D721Med (cell line): ENCODE measurements at regions not wholly inside any gene's neighbourhood (a gene's known extent, or its start where the extent isn't known, plus 50 kb on each side); places are given as distances from the start of the nearest gene placed in this dataset.

Source experiments
- DNase-seq: peaks from one replicate; pipeline ENCODE4 v3.0.0; 2011; ENCODE audit warnings: low spot score; ENCODE audit not compliant: insufficient read length
- FAIRE-seq: peaks from 2 replicates; lab custom pipeline; 2011; peaks lifted over from hg19 to GRCh38; lab: Jason Lieb, UNC
- TF ChIP-seq, protein P1 (sequence below): IDR thresholded peaks from 2 replicates; pipeline ENCODE4 v1.5.1; 2012; ENCODE audit warnings: mild to moderate bottlenecking, control low read depth; ENCODE audit not compliant: insufficient read depth; ENCODE audit errors: missing control alignments

DNA sequence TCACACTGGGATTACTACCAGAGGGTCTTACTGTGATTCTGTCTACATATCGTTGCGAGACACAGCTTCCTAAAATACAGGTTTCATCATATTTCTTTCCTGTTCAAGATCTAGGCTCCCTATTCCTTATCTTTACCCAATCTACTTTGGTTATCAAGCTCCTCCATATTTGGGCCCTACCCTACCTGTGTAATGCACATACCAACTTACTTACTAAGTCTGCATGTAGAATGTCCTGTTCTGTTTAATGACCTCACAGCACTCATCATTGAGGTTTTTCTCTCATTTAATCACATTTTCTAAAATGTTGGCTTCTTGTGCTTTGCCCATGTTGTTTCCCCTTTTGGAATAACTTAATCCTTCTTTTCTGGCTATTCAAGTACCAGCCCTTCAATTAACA lies 551.1 kb downstream of the ZEB2 start:
- no peak for DNase-seq
- FAIRE-seq = no peak
- TF ChIP-seq, protein P1, sequence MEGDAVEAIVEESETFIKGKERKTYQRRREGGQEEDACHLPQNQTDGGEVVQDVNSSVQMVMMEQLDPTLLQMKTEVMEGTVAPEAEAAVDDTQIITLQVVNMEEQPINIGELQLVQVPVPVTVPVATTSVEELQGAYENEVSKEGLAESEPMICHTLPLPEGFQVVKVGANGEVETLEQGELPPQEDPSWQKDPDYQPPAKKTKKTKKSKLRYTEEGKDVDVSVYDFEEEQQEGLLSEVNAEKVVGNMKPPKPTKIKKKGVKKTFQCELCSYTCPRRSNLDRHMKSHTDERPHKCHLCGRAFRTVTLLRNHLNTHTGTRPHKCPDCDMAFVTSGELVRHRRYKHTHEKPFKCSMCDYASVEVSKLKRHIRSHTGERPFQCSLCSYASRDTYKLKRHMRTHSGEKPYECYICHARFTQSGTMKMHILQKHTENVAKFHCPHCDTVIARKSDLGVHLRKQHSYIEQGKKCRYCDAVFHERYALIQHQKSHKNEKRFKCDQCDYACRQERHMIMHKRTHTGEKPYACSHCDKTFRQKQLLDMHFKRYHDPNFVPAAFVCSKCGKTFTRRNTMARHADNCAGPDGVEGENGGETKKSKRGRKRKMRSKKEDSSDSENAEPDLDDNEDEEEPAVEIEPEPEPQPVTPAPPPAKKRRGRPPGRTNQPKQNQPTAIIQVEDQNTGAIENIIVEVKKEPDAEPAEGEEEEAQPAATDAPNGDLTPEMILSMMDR = no peak

DNA sequence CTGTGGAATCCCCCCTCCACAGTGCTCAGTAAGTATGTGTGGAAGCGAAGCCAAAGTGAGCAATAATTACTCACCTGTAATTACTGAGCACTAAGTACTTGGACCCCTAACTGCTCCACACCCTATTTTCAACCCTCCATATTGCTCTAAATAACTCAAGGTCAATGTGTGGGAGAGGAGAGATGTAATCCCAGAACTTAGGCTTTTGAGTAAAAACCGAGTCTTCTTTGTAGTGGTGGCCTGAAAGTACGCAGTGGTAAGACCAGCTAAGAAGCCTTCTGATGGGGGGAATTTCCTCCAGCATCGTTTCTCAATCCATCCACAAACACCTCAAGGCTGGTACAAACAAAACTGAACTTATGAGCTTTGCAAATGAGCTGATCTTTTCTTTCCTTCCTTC lies 551.6 kb downstream of the ZEB2 start:
- DNase-seq (no peak), FAIRE-seq (no peak)
- TF ChIP-seq, protein P1 = no peak

DNA sequence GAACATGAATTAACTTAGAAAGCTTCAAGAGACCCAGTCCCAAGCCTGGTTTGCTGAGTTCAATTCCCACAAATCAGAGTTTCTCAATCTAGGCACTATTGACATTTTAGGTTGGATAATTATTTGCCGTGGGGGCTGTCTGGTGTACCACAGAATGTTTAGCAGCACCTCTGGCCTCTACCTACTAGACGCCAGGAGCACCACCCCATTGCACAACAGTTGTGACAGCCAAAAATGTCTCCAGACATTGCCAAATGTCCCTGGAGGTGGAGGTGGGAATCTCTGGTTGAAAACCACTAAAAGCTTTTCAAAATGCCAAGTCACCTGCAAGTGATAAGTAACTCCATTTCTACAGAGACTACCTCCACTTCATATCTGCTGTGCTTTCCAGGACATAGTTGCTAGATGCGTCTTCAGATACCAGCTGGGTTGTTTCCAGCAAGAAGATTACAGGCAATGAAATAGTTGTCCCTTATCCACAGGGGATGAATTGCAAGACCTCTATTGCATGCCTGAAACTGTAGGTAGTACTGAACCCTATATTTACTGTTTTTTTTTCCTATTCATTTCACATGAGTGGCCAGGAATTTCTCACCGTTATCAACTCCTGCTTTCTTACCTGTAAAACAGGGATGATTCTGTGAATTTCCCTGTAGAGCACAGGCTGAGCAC lies 554.3 kb downstream of the ZEB2 start:
- no peak for FAIRE-seq
- TF ChIP-seq, protein P1 = no peak
- no peak for DNase-seq

DNA sequence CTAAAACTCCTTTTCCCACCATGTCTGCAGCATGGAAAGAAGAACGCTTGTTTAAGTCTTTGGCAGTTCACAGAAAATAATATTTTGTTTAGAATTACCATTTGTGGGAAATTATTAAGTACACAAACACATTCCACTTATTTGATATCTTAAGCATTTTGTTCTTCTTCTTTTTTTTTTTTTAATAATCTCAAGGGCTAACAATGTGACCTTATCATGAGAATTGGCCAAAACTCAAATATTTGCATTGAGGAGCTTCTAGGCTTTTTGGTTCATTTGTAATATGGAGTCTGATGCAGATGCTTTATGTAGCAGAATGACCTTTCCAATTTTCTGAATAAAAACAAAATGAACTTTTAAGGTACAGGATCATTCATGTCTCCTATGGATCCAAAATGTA lies 555.0 kb downstream of the ZEB2 start:
- no peak for DNase-seq
- no peak for FAIRE-seq
- TF ChIP-seq, protein P1 = no peak

DNA sequence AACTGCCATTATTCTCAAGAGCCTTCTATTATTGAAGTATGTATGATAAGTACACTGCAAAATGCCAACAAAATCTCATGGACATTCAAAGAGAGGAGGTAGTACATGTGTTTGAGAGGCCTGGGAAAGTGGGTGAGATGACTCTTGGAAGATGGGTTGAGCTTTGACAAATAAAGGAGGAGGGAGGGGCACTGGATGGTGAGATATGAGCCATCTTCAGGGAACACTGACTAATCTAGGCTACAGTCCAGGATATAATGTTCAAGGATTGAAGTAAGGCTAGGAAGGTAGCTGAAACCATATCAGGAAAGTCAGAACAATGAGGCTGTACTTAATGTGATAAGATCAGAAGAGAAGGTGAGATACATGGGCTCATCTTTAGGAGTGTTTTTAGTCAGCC lies 559.7 kb downstream of the ZEB2 start:
- DNase-seq = no peak
- TF ChIP-seq, protein P1 = no peak
- no peak for FAIRE-seq

DNA sequence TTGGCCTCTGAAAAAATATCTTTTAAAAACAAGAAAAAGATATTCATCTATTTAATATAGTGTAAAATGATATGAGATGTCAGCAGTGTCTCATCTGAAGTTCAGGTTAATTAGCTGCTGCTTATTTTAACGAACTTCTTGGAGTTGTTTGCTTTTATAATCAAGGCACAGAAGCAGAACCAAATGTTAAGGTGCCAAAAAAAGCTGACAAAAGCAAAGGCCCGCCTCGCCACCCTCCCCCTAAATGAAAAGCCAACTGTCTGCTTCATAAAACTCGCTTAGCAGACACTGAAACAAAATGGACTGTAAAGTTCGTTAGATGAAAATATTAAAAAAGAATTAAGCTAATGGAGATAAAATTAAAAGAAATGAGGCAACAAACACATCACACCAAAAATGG lies 562.6 kb downstream of the ZEB2 start:
- DNase-seq = no peak
- TF ChIP-seq, protein P1 = no peak
- FAIRE-seq = no peak

DNA sequence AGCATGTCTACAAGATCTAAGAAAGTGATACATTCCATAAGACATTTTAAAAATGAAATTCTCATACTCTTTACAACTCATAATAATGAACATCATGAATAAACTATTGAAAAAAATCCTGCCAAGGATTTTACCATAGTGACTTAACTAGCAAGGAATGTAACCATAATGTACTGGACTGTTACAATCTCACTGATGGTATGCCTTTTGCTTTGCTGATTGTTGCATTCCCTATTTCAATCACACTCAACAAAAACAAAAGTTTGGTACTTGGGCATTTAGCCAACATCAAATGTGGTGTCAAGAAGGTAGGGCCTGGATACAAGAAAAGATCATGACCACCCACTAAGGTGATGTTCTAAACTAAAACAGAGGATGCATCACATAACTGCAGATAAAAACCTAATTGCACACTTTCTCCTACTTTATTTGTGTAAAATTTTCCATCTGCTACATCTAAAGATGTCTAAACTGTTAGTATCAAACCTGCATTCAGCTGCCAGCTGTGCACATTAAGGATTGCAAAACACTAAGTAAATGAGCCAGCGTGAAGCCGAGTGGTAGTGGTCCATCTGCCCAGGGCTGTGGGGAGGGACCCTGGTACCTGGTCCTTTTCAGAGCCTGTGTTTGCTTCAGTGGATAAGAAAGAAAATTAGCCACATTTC lies 564.4 kb downstream of the ZEB2 start:
- TF ChIP-seq, protein P1 = no peak
- DNase-seq = no peak
- FAIRE-seq = no peak
